H1 (cell line): ENCODE measurements at regions not wholly inside any gene's neighbourhood (a gene's known extent, or its start where the extent isn't known, plus 50 kb on each side); places are given as distances from the start of the nearest gene placed in this dataset.

Experiments used
- BACH1 ChIP-seq: IDR thresholded peaks from 2 replicates; pipeline ENCODE4 v1.6.1; 2012; ENCODE audit warnings: low read length, improper control_type of control experiment
- BRCA1 ChIP-seq: IDR thresholded peaks from 2 replicates; pipeline ENCODE4 v1.6.1; 2012; ENCODE audit warnings: low read depth, low read length, improper control_type of control experiment
- EZH2 ChIP-seq: fragments of 200-600 bp; sonication (generic); IDR thresholded peaks from 2 replicates; pipeline ENCODE4 v1.7.1; 2012; ENCODE audit warnings: low read depth, mild to moderate bottlenecking, moderate library complexity, low read length, inconsistent platforms; ENCODE audit not compliant: severe bottlenecking
- GABPA ChIP-seq: IDR thresholded peaks from 2 replicates; pipeline ENCODE4 v1.6.1; 2011; ENCODE audit warnings: mild to moderate bottlenecking, low read length, moderate library complexity, borderline replicate concordance; ENCODE audit not compliant: insufficient read depth
- MAFK ChIP-seq: IDR thresholded peaks from 2 replicates; pipeline ENCODE4 v1.6.1; 2012; ENCODE audit warnings: low read depth, mild to moderate bottlenecking, improper control_type of control experiment, low read length
- POLR2AphosphoS5 ChIP-seq: IDR thresholded peaks from 2 replicates; pipeline ENCODE4 v1.6.1; 2011; ENCODE audit warnings: low read depth, low read length
- ZNF274 ChIP-seq: IDR thresholded peaks from 2 replicates; pipeline ENCODE4 v1.7.0; 2012; ENCODE audit warnings: low read length, borderline replicate concordance; ENCODE audit errors: extremely low read depth
- TF ChIP-seq, protein P1 (sequence below), 3 experiments: IDR thresholded peaks; 1 replicate in 2 of 3; 2 replicates in 1 of 3; pipeline versions ENCODE4 v1.5.1 to v1.6.1; 2011; ENCODE audit warnings: low read length in 3 of 3, mild to moderate bottlenecking in 3 of 3, inconsistent platforms in 2 of 3, low read depth in 1 of 3, moderate library complexity in 1 of 3; ENCODE audit not compliant: insufficient read depth in 1 of 3; ENCODE audit errors: control extremely low read depth in 1 of 3

- TF ChIP-seq BACH1 = no peak
- TF ChIP-seq POLR2AphosphoS5 = no peak
- no peak for TF ChIP-seq GABPA
- TF ChIP-seq ZNF274 = no peak
- TF ChIP-seq, protein P1, sequence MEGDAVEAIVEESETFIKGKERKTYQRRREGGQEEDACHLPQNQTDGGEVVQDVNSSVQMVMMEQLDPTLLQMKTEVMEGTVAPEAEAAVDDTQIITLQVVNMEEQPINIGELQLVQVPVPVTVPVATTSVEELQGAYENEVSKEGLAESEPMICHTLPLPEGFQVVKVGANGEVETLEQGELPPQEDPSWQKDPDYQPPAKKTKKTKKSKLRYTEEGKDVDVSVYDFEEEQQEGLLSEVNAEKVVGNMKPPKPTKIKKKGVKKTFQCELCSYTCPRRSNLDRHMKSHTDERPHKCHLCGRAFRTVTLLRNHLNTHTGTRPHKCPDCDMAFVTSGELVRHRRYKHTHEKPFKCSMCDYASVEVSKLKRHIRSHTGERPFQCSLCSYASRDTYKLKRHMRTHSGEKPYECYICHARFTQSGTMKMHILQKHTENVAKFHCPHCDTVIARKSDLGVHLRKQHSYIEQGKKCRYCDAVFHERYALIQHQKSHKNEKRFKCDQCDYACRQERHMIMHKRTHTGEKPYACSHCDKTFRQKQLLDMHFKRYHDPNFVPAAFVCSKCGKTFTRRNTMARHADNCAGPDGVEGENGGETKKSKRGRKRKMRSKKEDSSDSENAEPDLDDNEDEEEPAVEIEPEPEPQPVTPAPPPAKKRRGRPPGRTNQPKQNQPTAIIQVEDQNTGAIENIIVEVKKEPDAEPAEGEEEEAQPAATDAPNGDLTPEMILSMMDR (IDR thresholded peaks at IDR 0.05; ENCODE audit: control extremely low read depth in 1 of 3, insufficient read depth in 1 of 3, low read depth in 1 of 3, low read length in 3 of 3) = no peak
- no peak for TF ChIP-seq EZH2
- TF ChIP-seq BRCA1 = no peak
- TF ChIP-seq MAFK = no peak
Observed at GRCh38 chr9:81776390-81776789, 87.0 kb upstream of the TLE1 start.
